Cardiac fibroblast (primary cell): ENCODE measurements at regions not wholly inside any gene's neighbourhood (a gene's known extent, or its start where the extent isn't known, plus 50 kb on each side); places are given as distances from the start of the nearest gene placed in this dataset.
"Not testable (repeated sequence)": the region's sequence is repeated elsewhere in the genome, so short reads cannot be mapped to it uniquely, and the experiment has no call there.

Experiments used
- DNase-seq, 2 donors: peaks; one replicate each; pipeline versions ENCODE4 v3.0.0 to v3.0.0-alpha.2; 2010; ENCODE audit warnings: low read depth in 2 of 2
- H3K4me3 ChIP-seq, 2 donors: replicated peaks in 1 of 2; 1 replicate in 1 of 2; 2 replicates in 1 of 2; pipeline ENCODE4 v1.5.1; 2011; ENCODE audit warnings: low read depth in 2 of 2, low read length in 2 of 2, mild to moderate bottlenecking in 2 of 2, moderate library complexity in 1 of 2
- TF ChIP-seq, protein P1 (sequence below): IDR thresholded peaks from one replicate; pipeline ENCODE4 v1.5.1; 2011; ENCODE audit warnings: low read depth, mild to moderate bottlenecking, low read length, inconsistent platforms

DNA sequence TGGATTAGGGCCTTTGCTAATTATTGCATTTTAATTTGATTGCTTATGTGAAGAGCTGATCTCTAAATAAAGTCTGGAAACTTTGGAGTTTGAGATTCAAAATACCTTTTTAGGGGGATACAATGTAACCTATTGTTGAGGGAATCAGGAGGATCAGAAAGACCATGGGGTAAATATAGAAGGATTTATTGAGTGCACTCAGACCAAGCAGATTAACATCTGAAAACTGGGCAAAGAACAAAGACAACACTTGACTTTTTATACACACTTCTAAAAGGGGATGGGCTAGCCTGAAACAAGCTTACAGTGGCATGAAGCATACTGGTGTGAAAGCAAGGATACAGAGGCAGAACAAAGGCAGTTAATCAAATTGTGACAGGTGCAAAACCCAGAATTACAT lies 174.3 kb downstream of the MRPS30 start:
- H3K4me3 ChIP-seq = no peak overlapping the region
- TF ChIP-seq, protein P1, sequence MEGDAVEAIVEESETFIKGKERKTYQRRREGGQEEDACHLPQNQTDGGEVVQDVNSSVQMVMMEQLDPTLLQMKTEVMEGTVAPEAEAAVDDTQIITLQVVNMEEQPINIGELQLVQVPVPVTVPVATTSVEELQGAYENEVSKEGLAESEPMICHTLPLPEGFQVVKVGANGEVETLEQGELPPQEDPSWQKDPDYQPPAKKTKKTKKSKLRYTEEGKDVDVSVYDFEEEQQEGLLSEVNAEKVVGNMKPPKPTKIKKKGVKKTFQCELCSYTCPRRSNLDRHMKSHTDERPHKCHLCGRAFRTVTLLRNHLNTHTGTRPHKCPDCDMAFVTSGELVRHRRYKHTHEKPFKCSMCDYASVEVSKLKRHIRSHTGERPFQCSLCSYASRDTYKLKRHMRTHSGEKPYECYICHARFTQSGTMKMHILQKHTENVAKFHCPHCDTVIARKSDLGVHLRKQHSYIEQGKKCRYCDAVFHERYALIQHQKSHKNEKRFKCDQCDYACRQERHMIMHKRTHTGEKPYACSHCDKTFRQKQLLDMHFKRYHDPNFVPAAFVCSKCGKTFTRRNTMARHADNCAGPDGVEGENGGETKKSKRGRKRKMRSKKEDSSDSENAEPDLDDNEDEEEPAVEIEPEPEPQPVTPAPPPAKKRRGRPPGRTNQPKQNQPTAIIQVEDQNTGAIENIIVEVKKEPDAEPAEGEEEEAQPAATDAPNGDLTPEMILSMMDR = no peak
- no peak for DNase-seq

DNA sequence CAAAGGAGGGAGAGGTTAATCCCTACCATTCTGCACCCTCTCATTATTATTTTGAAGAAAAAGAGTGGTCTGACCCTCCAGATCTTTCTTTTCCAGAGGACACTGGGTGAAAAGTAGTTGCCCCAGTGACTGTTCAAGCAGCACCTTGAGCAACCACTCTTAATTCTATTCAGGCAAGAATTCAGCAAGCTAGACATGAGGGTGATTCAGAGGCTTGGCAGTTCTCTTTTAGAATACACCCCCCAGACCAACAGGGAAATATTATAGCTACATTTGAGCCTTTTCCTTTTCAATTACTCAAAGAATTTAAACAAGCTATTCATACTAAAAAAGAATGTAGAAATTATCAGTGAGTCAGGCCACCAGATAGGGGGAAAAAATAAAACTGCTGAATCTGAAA lies 178.3 kb downstream of the MRPS30 start:
- DNase-seq = no peak
- H3K4me3 ChIP-seq = no peak overlapping the region
- TF ChIP-seq, protein P1 = no peak

DNA sequence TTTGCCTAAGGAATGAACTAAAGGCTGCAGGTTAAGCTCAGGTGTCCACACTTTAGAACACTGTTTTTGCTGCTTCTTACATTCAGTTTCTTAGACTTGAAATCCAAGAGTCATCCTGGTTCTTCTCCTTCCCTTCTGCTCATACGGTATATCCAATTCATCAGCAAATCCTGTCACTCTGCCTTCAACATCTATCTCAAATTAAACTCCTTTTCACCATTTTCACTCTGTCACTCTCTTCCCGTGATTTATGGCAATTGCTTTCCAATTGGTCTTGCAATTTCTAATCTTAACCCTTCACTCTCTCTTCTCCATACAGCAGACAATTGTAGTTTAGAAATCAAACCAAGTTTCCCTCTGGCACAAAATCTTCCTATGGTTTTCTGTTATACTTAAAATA lies 182.9 kb downstream of the MRPS30 start:
- TF ChIP-seq, protein P1 = no peak
- DNase-seq = no peak
- no peak overlapping the region for H3K4me3 ChIP-seq

DNA sequence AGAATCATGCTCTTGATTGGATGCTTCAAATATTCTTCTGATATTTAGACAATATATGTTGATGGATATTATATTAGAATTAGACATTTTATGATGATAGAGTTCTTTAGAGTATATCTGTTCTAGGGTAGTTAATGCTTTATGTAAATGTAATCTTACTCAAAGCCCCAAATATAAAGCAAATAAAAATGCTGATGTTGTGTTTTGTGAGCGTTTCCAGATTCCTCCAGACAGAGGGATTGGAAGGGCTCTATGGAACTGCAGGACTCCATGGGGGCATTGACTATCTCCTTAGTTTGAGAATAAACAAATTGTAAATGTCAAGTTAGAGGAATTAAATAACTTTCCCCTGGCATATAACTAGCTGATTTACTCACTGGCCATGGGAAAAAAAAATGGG lies 184.5 kb downstream of the MRPS30 start:
- TF ChIP-seq, protein P1 = no peak
- no peak for DNase-seq
- no peak overlapping the region for H3K4me3 ChIP-seq

DNA sequence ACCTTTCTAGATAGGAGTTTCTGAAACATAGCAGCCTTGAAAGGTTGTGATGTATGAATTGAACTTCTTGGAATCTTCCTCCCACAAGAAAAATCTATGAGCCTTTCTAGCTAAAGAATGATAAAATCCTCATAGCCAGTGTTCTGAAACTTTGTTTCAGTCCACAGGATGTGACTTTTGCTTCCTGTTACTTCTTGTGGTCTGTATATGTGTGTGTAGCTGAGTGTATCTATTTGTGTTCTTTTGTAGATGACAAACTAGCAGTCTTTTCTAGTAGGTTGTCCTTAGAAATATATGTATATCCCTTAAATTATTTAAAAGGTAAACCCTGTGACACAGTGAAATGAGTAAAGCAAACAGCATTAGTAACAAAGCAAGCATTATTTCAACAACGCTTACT lies 188.8 kb downstream of the MRPS30 start:
- TF ChIP-seq, protein P1 = no peak
- no peak overlapping the region for H3K4me3 ChIP-seq
- no peak for DNase-seq

DNA sequence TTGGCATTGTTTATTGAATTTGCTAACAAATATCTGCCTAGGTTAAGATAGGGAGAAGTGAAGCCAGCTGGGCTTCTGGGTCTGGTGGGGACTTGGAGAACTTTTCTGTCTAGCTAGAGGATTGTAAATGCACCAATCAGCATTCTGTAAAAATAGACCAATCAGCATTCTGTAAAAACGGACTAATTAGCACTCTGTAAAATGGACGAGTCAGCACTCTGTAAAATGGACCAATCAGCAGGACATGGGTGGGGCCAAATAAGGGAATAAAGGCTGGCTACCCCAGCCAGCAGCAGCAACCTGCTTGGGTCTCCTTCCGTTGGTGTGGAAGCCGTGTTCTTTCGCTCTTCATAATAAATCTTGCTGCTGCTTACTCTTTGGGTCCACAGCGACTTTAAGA lies 198.4 kb downstream of the MRPS30 start:
- not testable (repeated sequence) for DNase-seq, H3K4me3 ChIP-seq

DNA sequence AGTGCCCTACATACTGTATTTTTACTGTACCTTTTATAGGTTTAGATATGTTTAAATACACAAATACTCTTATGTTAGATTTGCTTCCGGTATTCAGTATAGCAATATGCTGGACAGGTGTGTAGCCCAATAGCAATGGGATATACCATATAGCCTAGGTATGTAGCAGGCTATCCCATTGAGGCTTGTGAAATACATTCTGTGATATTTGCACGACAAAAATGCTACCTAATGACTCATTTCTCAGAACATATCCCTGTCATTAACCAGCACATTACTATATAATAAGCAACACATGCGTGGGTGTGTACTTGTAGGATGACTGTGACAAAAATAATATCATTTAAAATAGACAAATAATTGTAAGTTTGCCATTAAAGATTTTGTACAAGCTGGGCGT lies 208.8 kb downstream of the MRPS30 start:
- TF ChIP-seq, protein P1 = no peak
- DNase-seq = no peak
- H3K4me3 ChIP-seq = no peak overlapping the region

DNA sequence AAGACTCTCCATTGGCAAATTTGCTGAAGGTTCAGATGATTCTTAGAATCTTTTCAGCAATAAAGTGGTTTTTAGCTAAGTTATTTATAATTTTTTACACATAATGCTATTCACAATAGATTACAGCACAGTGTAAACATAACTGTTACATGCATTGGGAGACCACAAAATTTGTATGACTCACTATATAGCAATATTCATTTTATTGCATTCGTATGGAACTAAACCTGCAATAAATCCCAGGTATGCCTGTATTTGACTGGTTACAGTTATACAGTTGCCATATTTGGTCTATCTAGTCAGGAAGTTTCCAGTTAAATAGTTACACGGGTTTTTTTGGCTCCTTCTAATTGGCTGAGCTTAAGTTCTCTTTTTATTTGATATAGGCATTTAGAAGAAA lies 220.8 kb downstream of the MRPS30 start:
- TF ChIP-seq, protein P1 = no peak
- no peak for DNase-seq
- no peak overlapping the region for H3K4me3 ChIP-seq
